ENCODE measurements at regions not wholly inside any gene's neighbourhood (a gene's known extent, or its start where the extent isn't known, plus 50 kb on each side); places are given as distances from the start of the nearest gene placed in this dataset.

DNA sequence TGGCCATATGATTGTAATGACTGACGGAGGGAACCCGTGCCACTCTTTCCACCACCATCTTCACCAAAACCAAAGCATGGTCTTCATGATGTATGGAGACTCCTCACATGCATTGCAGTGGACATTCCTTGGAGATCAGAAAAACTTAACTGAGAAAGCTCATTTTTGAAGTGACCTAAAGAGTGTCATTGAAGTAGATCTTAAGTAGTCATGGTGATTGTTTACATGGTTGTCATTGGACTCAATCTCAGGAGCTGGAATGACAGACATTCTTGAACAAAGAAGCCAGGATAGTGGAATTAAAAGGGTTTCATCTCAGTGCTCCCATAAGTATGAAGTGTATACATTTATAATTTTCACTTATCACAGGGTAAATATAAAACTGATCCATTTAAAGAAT lies 236.7 kb upstream of the IPO5 start:
- TF ChIP-seq, protein P1, sequence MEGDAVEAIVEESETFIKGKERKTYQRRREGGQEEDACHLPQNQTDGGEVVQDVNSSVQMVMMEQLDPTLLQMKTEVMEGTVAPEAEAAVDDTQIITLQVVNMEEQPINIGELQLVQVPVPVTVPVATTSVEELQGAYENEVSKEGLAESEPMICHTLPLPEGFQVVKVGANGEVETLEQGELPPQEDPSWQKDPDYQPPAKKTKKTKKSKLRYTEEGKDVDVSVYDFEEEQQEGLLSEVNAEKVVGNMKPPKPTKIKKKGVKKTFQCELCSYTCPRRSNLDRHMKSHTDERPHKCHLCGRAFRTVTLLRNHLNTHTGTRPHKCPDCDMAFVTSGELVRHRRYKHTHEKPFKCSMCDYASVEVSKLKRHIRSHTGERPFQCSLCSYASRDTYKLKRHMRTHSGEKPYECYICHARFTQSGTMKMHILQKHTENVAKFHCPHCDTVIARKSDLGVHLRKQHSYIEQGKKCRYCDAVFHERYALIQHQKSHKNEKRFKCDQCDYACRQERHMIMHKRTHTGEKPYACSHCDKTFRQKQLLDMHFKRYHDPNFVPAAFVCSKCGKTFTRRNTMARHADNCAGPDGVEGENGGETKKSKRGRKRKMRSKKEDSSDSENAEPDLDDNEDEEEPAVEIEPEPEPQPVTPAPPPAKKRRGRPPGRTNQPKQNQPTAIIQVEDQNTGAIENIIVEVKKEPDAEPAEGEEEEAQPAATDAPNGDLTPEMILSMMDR (IDR thresholded peaks at IDR 0.05; ENCODE audit: control insufficient read depth, insufficient read depth, low read depth, low read length, missing control alignments), result no peak
- H3K4me3 ChIP-seq (ENCODE audit: control insufficient read depth, low read depth, low read length), result no peak overlapping the region
- no peak for DNase-seq (ENCODE audit: low read depth)

DNA sequence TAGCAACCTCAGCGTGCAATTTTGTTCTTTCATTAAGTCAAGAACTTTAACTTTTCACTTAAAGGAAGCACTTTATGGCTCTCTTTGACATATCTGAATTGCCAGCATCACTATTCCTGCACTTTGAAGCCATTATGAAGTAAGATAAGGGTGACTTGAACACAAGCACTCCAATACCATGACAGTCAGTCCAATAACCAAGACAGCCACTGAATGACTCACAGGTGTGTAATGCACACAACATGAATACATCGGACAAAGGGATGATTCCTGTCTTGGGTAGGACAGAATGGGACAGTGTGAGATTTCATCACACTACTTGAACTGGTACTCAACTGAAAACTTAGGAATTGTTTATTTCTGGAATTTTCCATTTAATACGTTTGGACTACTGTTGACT lies 233.7 kb upstream of the IPO5 start:
- DNase-seq (ENCODE audit: low read depth), result no peak
- H3K4me3 ChIP-seq (ENCODE audit: control insufficient read depth, low read depth, low read length), result no peak overlapping the region
- TF ChIP-seq, protein P1 (IDR thresholded peaks at IDR 0.05; ENCODE audit: control insufficient read depth, insufficient read depth, low read depth, low read length, missing control alignments), result no peak

DNA sequence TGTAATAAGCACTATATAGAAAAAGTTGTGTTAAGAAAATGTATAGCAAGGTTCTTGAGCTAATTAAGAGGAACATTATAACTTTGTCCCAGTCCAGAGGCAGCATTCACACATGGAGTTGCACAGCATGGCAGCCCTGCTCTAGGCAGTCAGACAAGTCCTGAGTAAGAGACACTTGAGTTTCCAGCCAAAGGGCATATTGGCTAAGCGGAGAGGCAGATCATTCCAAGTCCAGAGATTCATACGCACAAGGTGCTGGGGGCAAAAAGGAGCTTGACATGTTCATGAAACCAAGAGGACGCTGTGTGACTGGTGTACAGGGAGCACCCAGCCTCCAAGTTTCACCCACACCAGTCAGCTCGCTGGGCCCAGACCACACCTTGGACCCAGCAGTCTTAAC lies 232.6 kb upstream of the IPO5 start:
- H3K4me3 ChIP-seq (ENCODE audit: control insufficient read depth, low read depth, low read length), result no peak overlapping the region
- DNase-seq (ENCODE audit: low read depth), result no peak
- TF ChIP-seq, protein P1 (IDR thresholded peaks at IDR 0.05; ENCODE audit: control insufficient read depth, insufficient read depth, low read depth, low read length, missing control alignments), result no peak

DNA sequence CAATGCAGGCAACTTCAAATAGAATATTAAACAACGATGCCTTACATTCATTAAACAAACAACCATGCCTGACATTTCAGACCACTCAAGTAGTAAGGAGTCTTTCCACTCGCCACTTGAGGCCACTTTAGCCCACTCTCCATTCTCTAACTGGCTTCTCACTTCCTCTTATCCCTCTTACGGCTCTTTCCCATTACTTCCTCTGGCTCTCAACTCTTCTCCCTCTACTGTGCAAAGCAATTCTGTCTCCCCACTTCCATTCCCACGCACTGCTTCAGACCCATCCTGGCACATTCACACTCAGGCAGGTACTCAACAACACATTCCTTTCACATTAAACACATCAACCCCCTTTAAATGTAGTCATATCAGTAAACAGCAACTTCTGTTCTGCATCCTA lies 229.8 kb upstream of the IPO5 start:
- no peak overlapping the region for H3K4me3 ChIP-seq (ENCODE audit: control insufficient read depth, low read depth, low read length)
- DNase-seq (ENCODE audit: low read depth), result no peak
- TF ChIP-seq, protein P1 (IDR thresholded peaks at IDR 0.05; ENCODE audit: control insufficient read depth, insufficient read depth, low read depth, low read length, missing control alignments), result no peak

DNA sequence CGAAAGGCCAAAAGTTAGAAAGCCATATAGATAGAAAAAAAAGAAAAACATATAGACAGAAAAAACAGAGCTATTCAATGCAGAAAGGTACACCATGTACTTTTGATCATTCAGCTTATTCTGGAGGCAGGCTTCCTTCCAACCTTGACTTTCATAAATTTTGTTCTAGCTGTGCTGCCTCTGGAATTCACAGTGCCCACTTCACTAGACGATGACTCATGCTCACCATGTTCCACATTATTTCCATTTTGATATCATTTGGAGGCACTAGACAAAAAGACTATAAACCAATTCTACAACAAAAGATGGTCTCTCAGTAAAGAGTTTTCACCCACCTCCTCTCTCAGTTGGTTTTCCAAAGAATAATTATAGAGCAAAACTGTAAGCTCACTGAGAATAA lies 229.0 kb upstream of the IPO5 start:
- no peak for DNase-seq (ENCODE audit: low read depth)
- no peak overlapping the region for H3K4me3 ChIP-seq (ENCODE audit: control insufficient read depth, low read depth, low read length)
- TF ChIP-seq, protein P1 (IDR thresholded peaks at IDR 0.05; ENCODE audit: control insufficient read depth, insufficient read depth, low read depth, low read length, missing control alignments), result no peak

DNA sequence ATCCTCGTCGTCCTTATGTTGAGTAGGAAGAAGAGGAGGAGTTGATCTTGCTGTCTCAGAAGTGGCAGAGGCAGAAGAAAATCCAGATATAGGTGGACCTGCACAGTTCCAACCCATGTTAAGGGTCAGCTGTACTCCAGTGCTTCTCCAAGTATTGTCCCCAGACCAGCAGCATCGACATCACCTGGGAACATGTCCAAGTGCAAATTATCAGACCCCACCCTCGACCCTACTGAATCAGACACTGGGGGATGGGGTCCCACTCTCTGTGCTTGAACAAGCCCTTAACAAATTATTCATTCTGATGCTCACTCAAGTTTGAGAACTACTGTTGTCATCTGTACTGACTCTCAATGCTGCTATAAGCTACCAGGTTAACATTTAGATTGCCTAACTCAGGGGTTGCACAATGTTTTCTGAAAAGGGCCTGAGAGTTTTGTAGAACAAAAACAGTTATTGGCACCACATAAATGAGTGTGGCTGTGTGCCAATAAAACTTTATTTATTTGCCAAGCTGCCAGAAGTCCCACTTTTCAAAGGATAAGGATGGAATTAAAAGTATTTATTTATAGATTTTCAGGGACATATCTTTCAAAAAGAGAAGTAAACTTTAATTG lies 226.7 kb upstream of the IPO5 start:
- no peak overlapping the region for H3K4me3 ChIP-seq (ENCODE audit: control insufficient read depth, low read depth, low read length)
- TF ChIP-seq, protein P1 (IDR thresholded peaks at IDR 0.05; ENCODE audit: control insufficient read depth, insufficient read depth, low read depth, low read length, missing control alignments), result no peak
- no peak for DNase-seq (ENCODE audit: low read depth)

DNA sequence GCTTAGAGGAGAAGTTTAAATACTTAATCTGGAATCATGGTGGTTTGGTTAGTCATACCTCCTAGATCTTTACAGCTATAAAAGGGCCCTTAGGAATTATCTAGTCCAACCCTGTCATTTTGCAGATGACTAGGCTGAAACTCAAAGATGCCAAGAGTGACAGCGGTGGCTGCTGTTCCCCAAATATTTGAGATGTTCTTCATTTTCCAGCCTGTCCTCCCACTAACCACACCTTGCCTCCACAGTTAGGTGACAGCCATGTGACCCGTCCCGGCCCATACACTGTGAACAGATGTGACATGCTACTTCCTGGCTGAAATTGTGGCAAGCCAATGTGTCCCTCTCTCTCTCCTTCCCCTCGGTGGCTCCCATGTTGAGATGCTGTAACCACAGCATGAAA lies 225.5 kb upstream of the IPO5 start:
- no peak overlapping the region for H3K4me3 ChIP-seq (ENCODE audit: control insufficient read depth, low read depth, low read length)
- DNase-seq (ENCODE audit: low read depth), result no peak
- TF ChIP-seq, protein P1 (IDR thresholded peaks at IDR 0.05; ENCODE audit: control insufficient read depth, insufficient read depth, low read depth, low read length, missing control alignments), result no peak

Data from AG09309 (cell line).